ENCODE measurements at regions not wholly inside any gene's neighbourhood (a gene's known extent, or its start where the extent isn't known, plus 50 kb on each side); places are given as distances from the start of the nearest gene placed in this dataset.
"Not testable (repeated sequence)": the region's sequence is repeated elsewhere in the genome, so short reads cannot be mapped to it uniquely, and the experiment has no call there.

- peaks cover 18% of the 10 kb centered on the region for H3K27me3 Mint-ChIP-seq (ENCODE audit: low read depth, poor library complexity)
- no peaks in the 10 kb centered on the region for H3K36me3 Mint-ChIP-seq (ENCODE audit: low read depth)
- no peak overlapping the region for H3K27ac Mint-ChIP-seq
- H3K4me1 Mint-ChIP-seq = no peaks in the 10 kb centered on the region
- no peak for TF ChIP-seq CTCF (IDR thresholded peaks at IDR 0.05)
- DNase-seq = no peak
- H3K4me3 Mint-ChIP-seq = no peak overlapping the region
- H3K9me3 Mint-ChIP-seq = peaks cover 4% of the 10 kb centered on the region
Measured at GRCh38 chr18:22290004-22290403, 120.6 kb downstream of the GATA6 start.

DNA sequence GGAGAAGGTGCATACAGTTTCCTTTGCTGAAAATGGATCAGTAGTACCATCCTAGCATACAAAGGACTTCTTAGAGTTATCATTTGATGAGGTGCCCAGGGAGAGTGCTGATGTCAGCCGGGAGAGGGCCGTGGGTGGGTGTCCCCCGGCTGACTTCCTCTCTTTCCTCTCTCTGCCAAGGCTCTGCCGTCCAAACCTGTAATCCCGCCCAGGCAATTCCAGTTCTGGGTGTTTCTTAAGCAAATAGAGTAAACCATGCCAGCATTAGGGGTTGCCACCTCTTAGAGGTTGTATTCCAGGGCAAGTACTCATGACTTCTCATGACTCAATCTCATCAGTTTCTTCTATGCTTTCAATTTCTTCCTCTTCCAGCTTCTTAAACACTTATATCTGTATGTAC, 117.2 kb downstream of the GATA6 start:
- Mint-ChIP-seq H3K36me3 (ENCODE audit: low read depth) (no peaks in the 10 kb centered on the region), H3K4me1 (no peaks in the 10 kb centered on the region), H3K27me3 (ENCODE audit: low read depth, poor library complexity) (peaks cover 18% of the 10 kb centered on the region), H3K4me3 (no peak overlapping the region), H3K9me3 (peaks cover 4% of the 10 kb centered on the region), H3K27ac (no peak overlapping the region)
- no peak for TF ChIP-seq CTCF (IDR thresholded peaks at IDR 0.05)
- no peak for DNase-seq

DNA sequence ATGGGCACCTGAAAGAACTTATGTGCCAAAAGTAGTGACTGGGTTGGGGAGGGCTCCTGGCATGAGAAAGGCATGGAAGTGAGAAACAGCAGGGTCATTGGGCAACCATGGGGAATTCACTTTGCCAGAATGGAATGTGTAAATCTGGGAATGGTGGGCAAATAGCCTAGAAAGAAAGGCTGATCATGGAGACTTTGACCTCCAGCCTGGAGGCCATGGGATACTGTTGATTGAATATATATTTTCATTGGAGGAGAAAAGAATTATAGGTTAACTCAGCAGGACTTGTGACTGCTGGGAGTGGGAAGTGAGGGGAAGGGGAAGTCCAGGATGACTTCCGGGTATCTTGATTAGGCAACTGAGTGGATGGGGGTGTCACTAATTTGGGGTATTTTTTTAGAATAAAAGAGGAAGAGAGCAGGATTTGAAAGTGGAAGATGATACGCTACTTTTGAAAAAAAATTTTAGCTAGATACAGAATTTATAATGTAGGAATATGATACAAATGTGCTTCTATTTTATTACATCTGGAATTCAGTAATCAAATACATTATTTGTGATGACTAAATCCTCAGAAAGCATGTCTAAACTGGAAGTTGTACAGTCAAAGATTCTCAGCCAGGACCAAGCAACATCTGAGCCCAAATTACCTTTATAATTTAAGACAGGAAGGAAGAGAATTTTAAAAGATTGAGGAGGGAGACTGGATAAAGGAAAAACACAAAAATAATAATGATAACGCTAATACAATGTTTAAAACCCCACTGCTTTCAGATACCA, 116.2 kb downstream of the GATA6 start:
- Mint-ChIP-seq H3K9me3 (peaks cover 4% of the 10 kb centered on the region), H3K27ac (no peak overlapping the region), H3K27me3 (ENCODE audit: low read depth, poor library complexity) (peaks cover 18% of the 10 kb centered on the region), H3K4me3 (no peak overlapping the region), H3K4me1 (no peaks in the 10 kb centered on the region), H3K36me3 (ENCODE audit: low read depth) (no peaks in the 10 kb centered on the region)
- TF ChIP-seq CTCF (IDR thresholded peaks at IDR 0.05) = no peak
- DNase-seq = no peak

- H3K4me3 Mint-ChIP-seq = no peak overlapping the region
- peaks cover 18% of the 10 kb centered on the region for H3K27me3 Mint-ChIP-seq (ENCODE audit: low read depth, poor library complexity)
- H3K36me3 Mint-ChIP-seq (ENCODE audit: low read depth) = no peaks in the 10 kb centered on the region
- no peak overlapping the region for H3K27ac Mint-ChIP-seq
- H3K4me1 Mint-ChIP-seq = no peaks in the 10 kb centered on the region
- DNase-seq = no peak
- H3K9me3 Mint-ChIP-seq = peaks cover 4% of the 10 kb centered on the region
- no peak for TF ChIP-seq CTCF (IDR thresholded peaks at IDR 0.05)
Measured at GRCh38 chr18:22284581-22285360, 115.4 kb downstream of the GATA6 start.

GRCh38 chr18:22283855-22284254, 114.5 kb downstream of the GATA6 start:
- H3K4me1 Mint-ChIP-seq; H3K4me3 Mint-ChIP-seq; H3K36me3 Mint-ChIP-seq (ENCODE audit: low read depth); H3K9me3 Mint-ChIP-seq; H3K27ac Mint-ChIP-seq; DNase-seq: not testable (repeated sequence)
- peaks cover 15% of the 10 kb centered on the region for H3K27me3 Mint-ChIP-seq (ENCODE audit: low read depth, poor library complexity)

- Mint-ChIP-seq H3K36me3 (ENCODE audit: low read depth) (no peaks in the 10 kb centered on the region), H3K27ac (no peak overlapping the region), H3K9me3 (peaks cover 2% of the 10 kb centered on the region), H3K27me3 (ENCODE audit: low read depth, poor library complexity) (peaks cover 15% of the 10 kb centered on the region), H3K4me1 (no peaks in the 10 kb centered on the region), H3K4me3 (no peak overlapping the region)
- DNase-seq = no peak
- TF ChIP-seq CTCF (IDR thresholded peaks at IDR 0.05) = no peak
Measured at GRCh38 chr18:22283397-22283796, 114.0 kb downstream of the GATA6 start.
